HCT116 (cell line): ENCODE measurements at regions not wholly inside any gene's neighbourhood (a gene's known extent, or its start where the extent isn't known, plus 50 kb on each side); places are given as distances from the start of the nearest gene placed in this dataset.

Experiments used
- ATAC-seq: fragments of 200-7000 bp; cut with Tn5 transposase; 2 replicates; pipeline ENCODE4 v1.9.1; 2020; ENCODE audit warnings: mild to moderate bottlenecking, moderate library complexity
- BruUV-seq: library from RNA; stranded (reverse); fragments of 400-500 nt; replicated peaks from 2 replicates; lab custom pipeline; 2021; lab: Mats Ljungman, UMichigan
- CTCF ChIA-PET: fragments of 300-600 bp; sonication (Branson Sonifier 250); formaldehyde crosslinking; loops from one replicate; lab custom pipeline; 2021; ENCODE audit warnings: antibody characterized with exemption; lab: Charles Lee
- POLR2A ChIA-PET: fragments of 300-600, 350-600 bp; sonication (Branson Sonifier 250); formaldehyde crosslinking; loops from one replicate; lab custom pipeline; 2021; ENCODE audit warnings: antibody characterized with exemption; lab: Charles Lee
- RAD21 ChIA-PET, 2 experiments: fragments of 300-600 bp; sonication (Branson Sonifier 250); formaldehyde crosslinking; loops; one replicate each; lab custom pipeline; 2023; ENCODE audit warnings: low total read pairs in 2 of 2; ENCODE audit not compliant: uncharacterized antibody in 2 of 2, unreplicated experiment in 2 of 2, low non-redundant PET in 1 of 2; lab: Charles Lee
- DNase-seq: peaks from one replicate; pipeline ENCODE4 v3.0.0-alpha.2; 2010; ENCODE audit warnings: low read depth, low spot score
- H2AFZ ChIP-seq: fragments of 200-600 bp; shearing (Covaris generic), sonication (generic); 2 replicates; pipeline ENCODE4 v1.6.1; 2017; ENCODE audit warnings: low read depth, mixed run types, mixed read lengths, antibody characterized with exemption, low read length; ENCODE audit not compliant: poor library complexity, severe bottlenecking
- H3K27ac ChIP-seq: 2 replicates; pipeline ENCODE4 v1.5.1; 2012; ENCODE audit warnings: low read depth, low read length
- H3K27me3 ChIP-seq: fragments of 200-600 bp; sonication (generic); 2 replicates; pipeline ENCODE4 v1.6.1; 2016; ENCODE audit warnings: mixed run types, low read length, mixed read lengths; ENCODE audit not compliant: insufficient read depth
- H3K36me3 ChIP-seq, 2 experiments: fragments of 200-500 bp in 1 of 2; fragments of 200-600 bp in 1 of 2; sonication (Bioruptor generic) in 1 of 2; sonication (generic) in 1 of 2; 2 replicates each; pipeline versions ENCODE4 v1.5.1 to v1.6.1; 2014 to 2016; ENCODE audit warnings: low read length in 2 of 2, inconsistent platforms in 1 of 2, mixed read lengths in 1 of 2, mixed run types in 1 of 2; ENCODE audit not compliant: insufficient read depth in 2 of 2, control insufficient read depth in 1 of 2
- H3K4me1 ChIP-seq, 2 experiments: fragments of 200-600 bp in 1 of 2; sonication (generic) in 1 of 2; 2 replicates each; pipeline versions ENCODE4 v1.5.1 to v1.6.1; 2012 to 2017; ENCODE audit warnings: low read length in 2 of 2, inconsistent platforms in 1 of 2, mild to moderate bottlenecking in 1 of 2, mixed read lengths in 1 of 2, mixed run types in 1 of 2, moderate library complexity in 1 of 2; ENCODE audit not compliant: insufficient read depth in 2 of 2, control insufficient read depth in 1 of 2
- H3K4me2 ChIP-seq: fragments of 200-600 bp; sonication (generic); 2 replicates; pipeline ENCODE4 v1.6.1; 2017; ENCODE audit warnings: mixed run types, low read length, mixed read lengths
- H3K4me3 ChIP-seq, 2 experiments: fragments of 200-600 bp in 1 of 2; sonication (generic) in 1 of 2; replicated peaks in 1 of 2; 2 replicates each; pipeline ENCODE4 v1.5.1; 2011 to 2016; ENCODE audit warnings: low read length in 2 of 2, control low read depth in 1 of 2, low read depth in 1 of 2, mild to moderate bottlenecking in 1 of 2, mixed read lengths in 1 of 2, mixed run types in 1 of 2
- H3K79me2 ChIP-seq: fragments of 200-600 bp; sonication (generic); 2 replicates; pipeline ENCODE4 v1.6.1; 2017; ENCODE audit warnings: mild to moderate bottlenecking, mixed run types, low read length, moderate library complexity, mixed read lengths; ENCODE audit not compliant: insufficient read depth
- H3K9ac ChIP-seq: fragments of 200-600 bp; sonication (generic); 2 replicates; pipeline ENCODE4 v1.6.1; 2016; ENCODE audit warnings: low read length, mixed read lengths
- H3K9me2 ChIP-seq: fragments of 200-600 bp; sonication (generic), shearing (Covaris generic); 2 replicates; pipeline ENCODE4 v1.6.1; 2017; ENCODE audit warnings: mixed run types, mild to moderate bottlenecking, moderate library complexity; ENCODE audit not compliant: insufficient read depth
- H3K9me3 ChIP-seq, 2 experiments: fragments of 200-500 bp in 1 of 2; fragments of 200-600 bp in 1 of 2; sonication (Bioruptor generic) in 1 of 2; sonication (generic) in 1 of 2; 2 replicates each; pipeline ENCODE4 v1.6.1; 2014 to 2017; ENCODE audit warnings: low read length in 2 of 2, mixed read lengths in 2 of 2, inconsistent platforms in 1 of 2, low read depth in 1 of 2, mild to moderate bottlenecking in 1 of 2, mixed run types in 1 of 2, moderate library complexity in 1 of 2; ENCODE audit not compliant: control insufficient read depth in 1 of 2, insufficient read depth in 1 of 2
- H4K20me1 ChIP-seq: fragments of 200-600 bp; sonication (generic), shearing (Covaris generic); 2 replicates; pipeline ENCODE4 v1.6.1; 2017; ENCODE audit warnings: mixed run types, mild to moderate bottlenecking, moderate library complexity; ENCODE audit not compliant: insufficient read depth
- CEBPB ChIP-seq: IDR thresholded peaks from 2 replicates; pipeline ENCODE4 v1.6.1; 2012; ENCODE audit warnings: low read depth
- EZH2phosphoT487 ChIP-seq: fragments of 200-600 bp; IDR thresholded peaks from 2 replicates; pipeline ENCODE4 v1.6.1; 2018; ENCODE audit warnings: antibody characterized with exemption, borderline replicate concordance
- FOSL1 ChIP-seq: IDR thresholded peaks from 2 replicates; pipeline ENCODE4 v1.6.1; 2012; ENCODE audit warnings: low read depth
- JUND ChIP-seq: IDR thresholded peaks from 2 replicates; pipeline ENCODE4 v1.6.1; 2012
- POLR2AphosphoS5 ChIP-seq: IDR thresholded peaks from 2 replicates; pipeline ENCODE4 v1.6.1; 2011; ENCODE audit warnings: mild to moderate bottlenecking, low read depth, low read length, moderate library complexity
- RAD21 ChIP-seq: IDR thresholded peaks from 2 replicates; pipeline ENCODE4 v1.6.1; 2012; ENCODE audit warnings: low read depth, mild to moderate bottlenecking
- TCF7L2 ChIP-seq: IDR thresholded peaks from 2 replicates; pipeline ENCODE4 v1.7.0; 2011; ENCODE audit warnings: borderline replicate concordance, inconsistent platforms; ENCODE audit not compliant: insufficient read depth, insufficient read length; ENCODE audit errors: extremely low read depth
- intact Hi-C: fragments of 100-400 bp; cut with micrococcal nuclease; formaldehyde crosslinking; loops from 2 replicates; pipeline ENCODE4 v1.10.0; 2022
- TF ChIP-seq, protein P1 (sequence below): IDR thresholded peaks from 2 replicates; pipeline ENCODE4 v1.6.1; 2012
- TF ChIP-seq, protein P2 (sequence below): IDR thresholded peaks from 2 replicates; pipeline ENCODE4 v1.6.1; 2012; ENCODE audit warnings: low read depth
- TF ChIP-seq, protein P3 (sequence below): IDR thresholded peaks from 2 replicates; pipeline ENCODE4 v1.6.1; 2012

DNA sequence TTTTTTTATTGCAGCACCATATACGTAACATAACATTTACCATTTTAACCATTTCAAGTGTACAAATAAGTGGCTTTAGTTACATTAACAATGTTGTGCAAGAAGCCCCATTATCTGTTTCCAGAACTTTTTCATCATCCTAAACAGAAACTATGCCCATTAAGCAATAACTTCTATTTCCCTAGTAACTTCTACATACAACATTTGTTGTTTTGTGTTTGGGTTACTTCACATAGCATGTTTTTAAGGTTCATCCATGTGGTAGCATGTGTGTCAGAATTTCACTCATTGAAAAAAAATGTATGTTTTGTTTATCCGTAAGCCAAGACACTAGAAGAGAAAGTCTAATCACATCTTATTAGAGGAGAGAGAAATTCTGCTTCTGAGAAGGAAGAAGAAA is 450.5 kb upstream of the PDZRN3 start:
- RAD21 ChIA-PET: no interaction called here
- Histone ChIP-seq H3K9ac (no peak overlapping the region), H3K36me3 (no peaks in the 10 kb centered on the region), H4K20me1 (no peaks in the 10 kb centered on the region), H3K27me3 (no peaks in the 10 kb centered on the region), H3K9me3 (peaks cover 7 to 21% of the 10 kb centered on the region in 2 experiments; a peak in 2 of 4 replicates), H3K4me1 (no peaks in the 10 kb centered on the region), H3K79me2 (no peaks in the 10 kb centered on the region), H3K4me3 (no peak overlapping the region), H2AFZ (no peak overlapping the region), H3K27ac (no peak overlapping the region), H3K9me2 (no peaks in the 10 kb centered on the region), H3K4me2 (no peak overlapping the region)
- POLR2A ChIA-PET: no interaction called here
- DNase-seq: no peak
- CTCF ChIA-PET: no interaction called here
- intact Hi-C loops: no loop called here
- no TSS peak for BruUV-seq
- TF ChIP-seq, protein P1, sequence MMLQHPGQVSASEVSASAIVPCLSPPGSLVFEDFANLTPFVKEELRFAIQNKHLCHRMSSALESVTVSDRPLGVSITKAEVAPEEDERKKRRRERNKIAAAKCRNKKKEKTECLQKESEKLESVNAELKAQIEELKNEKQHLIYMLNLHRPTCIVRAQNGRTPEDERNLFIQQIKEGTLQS: no peak
- TF ChIP-seq TCF7L2 (no peak), RAD21 (no peak), FOSL1 (no peak)
- no peak for ATAC-seq

DNA sequence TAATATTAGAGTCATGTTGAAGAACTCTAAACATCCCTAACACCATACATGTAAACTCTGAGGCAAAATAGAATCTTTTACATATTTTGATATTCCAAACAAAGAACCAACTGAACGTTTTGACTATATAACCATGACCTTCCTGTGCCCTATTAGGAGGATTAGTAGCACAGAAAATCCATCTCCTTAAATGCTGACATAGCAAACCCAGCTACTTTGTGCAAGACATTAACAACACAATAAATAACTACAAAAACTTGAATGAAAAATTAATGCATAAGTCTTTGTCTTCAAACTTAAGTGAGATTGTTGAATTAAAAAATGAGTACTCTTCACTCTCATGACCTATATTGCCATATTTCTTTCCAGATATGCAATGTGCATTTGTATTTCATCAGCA is 450.0 kb upstream of the PDZRN3 start:
- no peaks in the 10 kb centered on the region for H3K27me3 ChIP-seq
- no peak overlapping the region for H2AFZ ChIP-seq
- no peaks in the 10 kb centered on the region for H3K9me2 ChIP-seq
- no peak for ATAC-seq
- H3K27ac ChIP-seq: no peak overlapping the region
- RAD21 ChIA-PET: no interaction called here
- H3K4me2 ChIP-seq: no peak overlapping the region
- H3K79me2 ChIP-seq: no peaks in the 10 kb centered on the region
- DNase-seq: no peak
- CTCF ChIA-PET: no interaction called here
- TF ChIP-seq POLR2AphosphoS5 (no peak), CEBPB (no peak), EZH2phosphoT487 (no peak), JUND (no peak)
- TF ChIP-seq, protein P2, sequence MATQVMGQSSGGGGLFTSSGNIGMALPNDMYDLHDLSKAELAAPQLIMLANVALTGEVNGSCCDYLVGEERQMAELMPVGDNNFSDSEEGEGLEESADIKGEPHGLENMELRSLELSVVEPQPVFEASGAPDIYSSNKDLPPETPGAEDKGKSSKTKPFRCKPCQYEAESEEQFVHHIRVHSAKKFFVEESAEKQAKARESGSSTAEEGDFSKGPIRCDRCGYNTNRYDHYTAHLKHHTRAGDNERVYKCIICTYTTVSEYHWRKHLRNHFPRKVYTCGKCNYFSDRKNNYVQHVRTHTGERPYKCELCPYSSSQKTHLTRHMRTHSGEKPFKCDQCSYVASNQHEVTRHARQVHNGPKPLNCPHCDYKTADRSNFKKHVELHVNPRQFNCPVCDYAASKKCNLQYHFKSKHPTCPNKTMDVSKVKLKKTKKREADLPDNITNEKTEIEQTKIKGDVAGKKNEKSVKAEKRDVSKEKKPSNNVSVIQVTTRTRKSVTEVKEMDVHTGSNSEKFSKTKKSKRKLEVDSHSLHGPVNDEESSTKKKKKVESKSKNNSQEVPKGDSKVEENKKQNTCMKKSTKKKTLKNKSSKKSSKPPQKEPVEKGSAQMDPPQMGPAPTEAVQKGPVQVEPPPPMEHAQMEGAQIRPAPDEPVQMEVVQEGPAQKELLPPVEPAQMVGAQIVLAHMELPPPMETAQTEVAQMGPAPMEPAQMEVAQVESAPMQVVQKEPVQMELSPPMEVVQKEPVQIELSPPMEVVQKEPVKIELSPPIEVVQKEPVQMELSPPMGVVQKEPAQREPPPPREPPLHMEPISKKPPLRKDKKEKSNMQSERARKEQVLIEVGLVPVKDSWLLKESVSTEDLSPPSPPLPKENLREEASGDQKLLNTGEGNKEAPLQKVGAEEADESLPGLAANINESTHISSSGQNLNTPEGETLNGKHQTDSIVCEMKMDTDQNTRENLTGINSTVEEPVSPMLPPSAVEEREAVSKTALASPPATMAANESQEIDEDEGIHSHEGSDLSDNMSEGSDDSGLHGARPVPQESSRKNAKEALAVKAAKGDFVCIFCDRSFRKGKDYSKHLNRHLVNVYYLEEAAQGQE: no peak
- TF ChIP-seq, protein P3, sequence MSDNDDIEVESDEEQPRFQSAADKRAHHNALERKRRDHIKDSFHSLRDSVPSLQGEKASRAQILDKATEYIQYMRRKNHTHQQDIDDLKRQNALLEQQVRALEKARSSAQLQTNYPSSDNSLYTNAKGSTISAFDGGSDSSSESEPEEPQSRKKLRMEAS: no peak
- intact Hi-C loops: no loop called here
- no peak overlapping the region for H3K9ac ChIP-seq
- H3K36me3 ChIP-seq: no peaks in the 10 kb centered on the region
- no peaks in the 10 kb centered on the region for H3K4me1 ChIP-seq
- peaks cover 7 to 21% of the 10 kb centered on the region in 2 experiments; a peak in 2 of 4 replicates for H3K9me3 ChIP-seq
- H3K4me3 ChIP-seq: no peak overlapping the region
- POLR2A ChIA-PET: no interaction called here
- BruUV-seq: no TSS peak
- H4K20me1 ChIP-seq: no peaks in the 10 kb centered on the region
